Breast epithelium (tissue), 4 donors: ENCODE measurements at regions not wholly inside any gene's neighbourhood (a gene's known extent, or its start where the extent isn't known, plus 50 kb on each side); places are given as distances from the start of the nearest gene placed in this dataset.

Experiments
- DNase-seq, 2 donors: peaks; one replicate each; pipeline ENCODE4 v3.0.0-alpha.2; 2019; ENCODE audit warnings: low spot score in 2 of 2
- H3K27ac ChIP-seq, 2 donors: fragments of 200-600 bp; sonication (generic) in 1 of 2; one replicate each; pipeline ENCODE4 v1.5.1; 2016 to 2019; ENCODE audit warnings: mild to moderate bottlenecking in 1 of 2
- H3K27me3 ChIP-seq, 2 donors: fragments of 200-600 bp; sonication (generic) in 1 of 2; one replicate each; pipeline versions ENCODE4 v1.5.1 to v1.6.0; 2017 to 2019; ENCODE audit warnings: control low read depth in 1 of 2, mild to moderate bottlenecking in 1 of 2
- H3K36me3 ChIP-seq: fragments of 200-600 bp; one replicate; pipeline ENCODE4 v1.5.1; 2019
- H3K4me1 ChIP-seq, 2 donors: fragments of 200-600 bp; sonication (generic); one replicate each; pipeline ENCODE4 v1.5.1; 2016 to 2019; ENCODE audit warnings: control low read depth in 1 of 2
- H3K4me3 ChIP-seq, 3 donors: fragments of 200-600 bp; sonication (generic); 1 replicate in 2 of 3; 2 replicates in 1 of 3; pipeline ENCODE4 v1.5.1; 2016 to 2019; ENCODE audit warnings: mild to moderate bottlenecking in 3 of 3, moderate library complexity in 2 of 3
- H3K9me3 ChIP-seq, 2 donors: fragments of 200-600 bp; sonication (generic) in 1 of 2; one replicate each; pipeline ENCODE4 v1.5.1; 2016 to 2019; ENCODE audit warnings: control low read depth in 1 of 2
- POLR2A ChIP-seq: fragments of 450-650 bp; IDR thresholded peaks from one replicate; pipeline ENCODE4 v1.6.1; 2016; ENCODE audit warnings: antibody characterized with exemption, mild to moderate bottlenecking, moderate library complexity
- POLR2AphosphoS5 ChIP-seq, 3 donors: sonication (generic); formaldehyde crosslinking; IDR thresholded peaks; one replicate each; pipeline ENCODE4 v1.6.1; 2017; ENCODE audit warnings: antibody characterized with exemption in 3 of 3
- intact Hi-C: fragments of 100-400 bp; cut with DNase I; formaldehyde crosslinking; loops from one replicate; pipeline ENCODE4 v1.15.1; 2023; ENCODE audit warnings: low total_unique reads
- TF ChIP-seq, protein P1 (sequence below), 3 donors: fragments of 450-650 bp; IDR thresholded peaks; one replicate each; pipeline ENCODE4 v1.5.1; 2016 to 2017; ENCODE audit warnings: antibody characterized with exemption in 3 of 3, mild to moderate bottlenecking in 3 of 3, moderate library complexity in 3 of 3

GRCh38 chr9:86722706-86723075 is 224.6 kb downstream of the GAS1 start:
- peak overlapping the region; percentile 85 to 95 for H3K27ac ChIP-seq

GRCh38 chr9:86721843-86722705 is 225.2 kb downstream of the GAS1 start:
- Histone ChIP-seq H3K4me1 (peaks cover 0 to 2% of the 10 kb centered on the region in 2 donors), H3K4me3 (no peak overlapping the region), H3K36me3 (no peaks in the 10 kb centered on the region), H3K9me3 (no peaks in the 10 kb centered on the region), H3K27me3 (no peaks in the 10 kb centered on the region), H3K27ac (peak overlapping the region; percentile 85 to 95)
- intact Hi-C loops: no loop called here
- DNase-seq: peak in 1 of 2 donors; percentile 64
- TF ChIP-seq POLR2A (no peak), POLR2AphosphoS5 (IDR thresholded peaks at IDR 0.05) (peak in 2 of 3 donors; percentile 39 to 46)
- TF ChIP-seq, protein P1, sequence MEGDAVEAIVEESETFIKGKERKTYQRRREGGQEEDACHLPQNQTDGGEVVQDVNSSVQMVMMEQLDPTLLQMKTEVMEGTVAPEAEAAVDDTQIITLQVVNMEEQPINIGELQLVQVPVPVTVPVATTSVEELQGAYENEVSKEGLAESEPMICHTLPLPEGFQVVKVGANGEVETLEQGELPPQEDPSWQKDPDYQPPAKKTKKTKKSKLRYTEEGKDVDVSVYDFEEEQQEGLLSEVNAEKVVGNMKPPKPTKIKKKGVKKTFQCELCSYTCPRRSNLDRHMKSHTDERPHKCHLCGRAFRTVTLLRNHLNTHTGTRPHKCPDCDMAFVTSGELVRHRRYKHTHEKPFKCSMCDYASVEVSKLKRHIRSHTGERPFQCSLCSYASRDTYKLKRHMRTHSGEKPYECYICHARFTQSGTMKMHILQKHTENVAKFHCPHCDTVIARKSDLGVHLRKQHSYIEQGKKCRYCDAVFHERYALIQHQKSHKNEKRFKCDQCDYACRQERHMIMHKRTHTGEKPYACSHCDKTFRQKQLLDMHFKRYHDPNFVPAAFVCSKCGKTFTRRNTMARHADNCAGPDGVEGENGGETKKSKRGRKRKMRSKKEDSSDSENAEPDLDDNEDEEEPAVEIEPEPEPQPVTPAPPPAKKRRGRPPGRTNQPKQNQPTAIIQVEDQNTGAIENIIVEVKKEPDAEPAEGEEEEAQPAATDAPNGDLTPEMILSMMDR (IDR thresholded peaks at IDR 0.05): no peak

More at GRCh38 chr9:86722706-86723075, 224.6 kb downstream of the GAS1 start:
- no peak for DNase-seq
- Histone ChIP-seq H3K36me3 (no peaks in the 10 kb centered on the region), H3K27me3 (no peaks in the 10 kb centered on the region), H3K4me3 (no peak overlapping the region), H3K4me1 (peaks cover 0 to 2% of the 10 kb centered on the region in 2 donors), H3K9me3 (no peaks in the 10 kb centered on the region)
- intact Hi-C loops: no loop called here
- TF ChIP-seq POLR2AphosphoS5 (IDR thresholded peaks at IDR 0.05) (no peak), POLR2A (no peak)
- TF ChIP-seq, protein P1 (IDR thresholded peaks at IDR 0.05): no peak

DNA sequence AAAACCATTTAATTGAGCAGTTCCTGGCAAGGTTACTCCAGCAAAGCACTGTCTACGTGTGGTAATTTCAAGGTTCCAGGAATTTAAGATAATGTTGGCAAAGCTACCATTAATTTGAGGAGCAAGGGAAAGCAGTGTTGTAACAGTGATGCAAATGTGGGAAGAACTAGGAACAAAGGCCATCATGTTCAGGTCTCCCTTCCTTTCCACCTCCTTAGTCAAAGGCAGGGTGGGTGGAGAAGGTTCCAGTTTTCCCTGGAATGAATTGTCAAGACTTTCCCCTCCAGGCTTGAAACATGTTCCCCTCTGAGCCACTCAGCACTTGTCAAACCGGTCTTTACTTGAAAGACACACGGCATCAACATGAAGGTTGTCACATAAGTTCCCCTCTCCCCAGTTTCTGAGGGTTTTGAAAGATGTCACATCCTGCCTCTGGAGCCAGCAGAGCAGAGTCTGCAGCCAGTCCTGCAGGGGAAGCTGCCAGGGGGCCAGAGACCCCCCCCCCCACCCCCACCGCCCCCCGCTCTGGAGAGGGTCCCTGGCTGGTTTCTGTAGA is 226.0 kb downstream of the GAS1 start:
- TF ChIP-seq, protein P1 (IDR thresholded peaks at IDR 0.05): no peak
- TF ChIP-seq POLR2A (no peak), POLR2AphosphoS5 (IDR thresholded peaks at IDR 0.05) (no peak)
- Histone ChIP-seq H3K4me1 (peaks cover 0 to 2% of the 10 kb centered on the region in 2 donors), H3K9me3 (no peaks in the 10 kb centered on the region), H3K4me3 (no peak overlapping the region), H3K27me3 (no peaks in the 10 kb centered on the region), H3K36me3 (no peaks in the 10 kb centered on the region), H3K27ac (peak overlapping the region; percentile 85 to 95)
- intact Hi-C loops: no loop called here
- peak in 1 of 2 donors; percentile 39 for DNase-seq

DNA sequence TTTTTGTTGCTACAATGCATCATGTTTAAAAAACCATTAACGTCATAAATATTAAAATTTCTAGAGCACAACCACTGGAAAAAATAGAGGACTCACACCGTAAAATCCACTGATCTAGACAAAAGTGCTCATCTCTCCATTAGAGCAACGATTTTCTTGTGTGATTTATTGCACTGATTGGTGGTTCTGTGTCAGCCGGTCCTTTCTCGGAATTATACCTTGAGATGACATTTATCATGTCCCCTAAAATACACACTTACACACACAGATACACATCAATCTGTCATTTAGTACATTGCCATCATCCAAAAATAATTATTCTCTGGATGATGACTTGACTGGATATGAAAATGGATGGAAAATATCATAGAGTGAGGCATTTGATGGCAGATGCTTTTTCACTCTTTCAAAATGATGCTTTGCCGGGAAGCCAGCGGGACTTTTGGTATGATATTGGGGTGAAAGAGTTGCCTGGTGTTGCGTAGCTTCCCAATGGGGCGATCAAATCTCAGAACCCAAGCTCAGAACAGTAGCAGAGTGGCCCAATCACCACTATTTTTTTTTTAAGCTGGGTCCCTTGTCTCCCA is 226.6 kb downstream of the GAS1 start:
- intact Hi-C loops: no loop called here
- Histone ChIP-seq H3K4me3 (no peak overlapping the region), H3K36me3 (no peaks in the 10 kb centered on the region), H3K27ac (peak overlapping the region; percentile 85 to 95), H3K4me1 (peaks cover 0 to 2% of the 10 kb centered on the region in 2 donors), H3K27me3 (no peaks in the 10 kb centered on the region), H3K9me3 (no peaks in the 10 kb centered on the region)
- TF ChIP-seq, protein P1 (IDR thresholded peaks at IDR 0.05): no peak
- TF ChIP-seq POLR2A: no peak
- no peak for DNase-seq
